ENCODE measurements at regions not wholly inside any gene's neighbourhood (a gene's known extent, or its start where the extent isn't known, plus 50 kb on each side); places are given as distances from the start of the nearest gene placed in this dataset.

GRCh38 chr11:130798280-130798679 lies 118.0 kb downstream of the SNX19 start:
- Histone ChIP-seq H3K36me3 (ENCODE audit: control insufficient read depth, insufficient read depth, low read length) (no peaks in the 10 kb centered on the region), H3K4me1 (ENCODE audit: control insufficient read depth, insufficient read depth, low read length) (no peaks in the 10 kb centered on the region), H3K27me3 (ENCODE audit: control insufficient read depth, insufficient read depth, low read length) (no peaks in the 10 kb centered on the region), H3K27ac (ENCODE audit: low read length) (no peak overlapping the region), H3K4me3 (ENCODE audit: low read depth in 2 of 2, low read length in 2 of 2) (no peak overlapping the region), H3K9me3 (ENCODE audit: control insufficient read depth, insufficient read depth, low read depth, low read length) (no peaks in the 10 kb centered on the region; the same call in 1 of the 2 replicates)
- no peak for DNase-seq (ENCODE audit: low read depth, low spot score)
- in situ Hi-C loops (cut with HindIII; ENCODE audit: low pct_unique_long_range_greater_than_20kb, low sequenced_read_pairs): no loop called here
- ChIA-PET POLR2A (no interaction called here), CTCF (no interaction called here)
- peak; percentile 42; the same call in 1 of the 2 replicates for ATAC-seq
- no TSS peak for BruUV-seq (replicated peaks)
- intact Hi-C loops (cut with micrococcal nuclease; ENCODE audit: unreplicated experiment): no loop called here
- TF ChIP-seq SIN3A (IDR thresholded peaks at IDR 0.05; ENCODE audit: borderline replicate concordance, insufficient read depth, low read depth, low read length) (no peak), CTCF (IDR thresholded peaks at IDR 0.05) (no peak), TCF7L2 (IDR thresholded peaks at IDR 0.05; ENCODE audit: low read depth, low read length) (no peak), POLR2AphosphoS5 (IDR thresholded peaks at IDR 0.05; ENCODE audit: low read depth, low read length) (no peak), REST (IDR thresholded peaks at IDR 0.05; ENCODE audit: insufficient read depth in 1 of 2, low read depth in 2 of 2, low read length in 1 of 2) (no peak)

DNA sequence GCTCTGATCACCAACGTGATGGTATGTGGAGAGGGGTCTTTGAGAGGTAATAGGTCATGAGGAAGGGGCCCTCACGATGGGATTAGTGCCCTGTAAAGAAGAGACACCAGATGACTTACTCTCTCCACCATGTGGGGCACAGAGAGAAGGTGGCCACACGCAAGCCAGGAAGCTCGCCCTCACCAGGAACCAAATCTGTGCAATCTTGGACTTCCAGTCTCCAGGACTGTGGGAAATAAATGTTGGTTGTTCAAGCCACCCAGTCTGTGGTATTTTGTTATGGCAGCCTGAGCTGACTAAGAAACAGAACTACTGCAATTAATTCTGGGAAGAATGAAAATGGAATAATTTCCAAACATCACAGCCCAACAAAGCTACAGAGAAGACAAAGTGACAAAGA lies 117.5 kb downstream of the SNX19 start:
- no peak overlapping the region for H3K27ac ChIP-seq (ENCODE audit: low read length)
- ChIA-PET POLR2A (no interaction called here), CTCF (no interaction called here)
- in situ Hi-C loops (cut with HindIII; ENCODE audit: low pct_unique_long_range_greater_than_20kb, low sequenced_read_pairs) (no loop called here), intact Hi-C loops (cut with micrococcal nuclease; ENCODE audit: unreplicated experiment) (no loop called here)
- H3K27me3 ChIP-seq (ENCODE audit: control insufficient read depth, insufficient read depth, low read length): no peaks in the 10 kb centered on the region
- no peak for ATAC-seq
- H3K36me3 ChIP-seq (ENCODE audit: control insufficient read depth, insufficient read depth, low read length): no peaks in the 10 kb centered on the region
- no TSS peak for BruUV-seq (replicated peaks)
- H3K4me3 ChIP-seq (ENCODE audit: low read depth in 2 of 2, low read length in 2 of 2): no peak overlapping the region
- no peaks in the 10 kb centered on the region; the same call in 1 of the 2 replicates for H3K9me3 ChIP-seq (ENCODE audit: control insufficient read depth, insufficient read depth, low read depth, low read length)
- TF ChIP-seq POLR2AphosphoS5 (IDR thresholded peaks at IDR 0.05; ENCODE audit: low read depth, low read length): no peak
- TF ChIP-seq TCF7L2 (IDR thresholded peaks at IDR 0.05; ENCODE audit: low read depth, low read length): no peak
- TF ChIP-seq CTCF (IDR thresholded peaks at IDR 0.05): no peak
- no peak for TF ChIP-seq SIN3A (IDR thresholded peaks at IDR 0.05; ENCODE audit: borderline replicate concordance, insufficient read depth, low read depth, low read length)
- no peak for TF ChIP-seq REST (IDR thresholded peaks at IDR 0.05; ENCODE audit: insufficient read depth in 1 of 2, low read depth in 2 of 2, low read length in 1 of 2)
- no peak for DNase-seq (ENCODE audit: low read depth, low spot score)
- H3K4me1 ChIP-seq (ENCODE audit: control insufficient read depth, insufficient read depth, low read length): no peaks in the 10 kb centered on the region

All from Panc1 (cell line).